HCT116 (cell line): ENCODE measurements at regions not wholly inside any gene's neighbourhood (a gene's known extent, or its start where the extent isn't known, plus 50 kb on each side); places are given as distances from the start of the nearest gene placed in this dataset.

ENCODE experiments used
- ATAC-seq: fragments of 200-7000 bp; cut with Tn5 transposase; 2 replicates; pipeline ENCODE4 v1.9.1; 2020; ENCODE audit warnings: mild to moderate bottlenecking, moderate library complexity
- BruUV-seq: library from RNA; stranded (reverse); fragments of 400-500 nt; replicated peaks from 2 replicates; lab custom pipeline; 2021; lab: Mats Ljungman, UMichigan
- CTCF ChIA-PET: fragments of 300-600 bp; sonication (Branson Sonifier 250); formaldehyde crosslinking; loops from one replicate; lab custom pipeline; 2021; ENCODE audit warnings: antibody characterized with exemption; lab: Charles Lee
- POLR2A ChIA-PET: fragments of 300-600, 350-600 bp; sonication (Branson Sonifier 250); formaldehyde crosslinking; loops from one replicate; lab custom pipeline; 2021; ENCODE audit warnings: antibody characterized with exemption; lab: Charles Lee
- RAD21 ChIA-PET, 2 experiments: fragments of 300-600 bp; sonication (Branson Sonifier 250); formaldehyde crosslinking; loops; one replicate each; lab custom pipeline; 2023; ENCODE audit warnings: low total read pairs in 2 of 2; ENCODE audit not compliant: uncharacterized antibody in 2 of 2, unreplicated experiment in 2 of 2, low non-redundant PET in 1 of 2; lab: Charles Lee
- DNase-seq: peaks from one replicate; pipeline ENCODE4 v3.0.0-alpha.2; 2010; ENCODE audit warnings: low read depth, low spot score
- H2AFZ ChIP-seq: fragments of 200-600 bp; shearing (Covaris generic), sonication (generic); 2 replicates; pipeline ENCODE4 v1.6.1; 2017; ENCODE audit warnings: low read depth, mixed run types, mixed read lengths, antibody characterized with exemption, low read length; ENCODE audit not compliant: poor library complexity, severe bottlenecking
- H3K27ac ChIP-seq: 2 replicates; pipeline ENCODE4 v1.5.1; 2012; ENCODE audit warnings: low read depth, low read length
- H3K27me3 ChIP-seq: fragments of 200-600 bp; sonication (generic); 2 replicates; pipeline ENCODE4 v1.6.1; 2016; ENCODE audit warnings: mixed run types, low read length, mixed read lengths; ENCODE audit not compliant: insufficient read depth
- H3K36me3 ChIP-seq, 2 experiments: fragments of 200-500 bp in 1 of 2; fragments of 200-600 bp in 1 of 2; sonication (Bioruptor generic) in 1 of 2; sonication (generic) in 1 of 2; 2 replicates each; pipeline versions ENCODE4 v1.5.1 to v1.6.1; 2014 to 2016; ENCODE audit warnings: low read length in 2 of 2, inconsistent platforms in 1 of 2, mixed read lengths in 1 of 2, mixed run types in 1 of 2; ENCODE audit not compliant: insufficient read depth in 2 of 2, control insufficient read depth in 1 of 2
- H3K4me1 ChIP-seq, 2 experiments: fragments of 200-600 bp in 1 of 2; sonication (generic) in 1 of 2; 2 replicates each; pipeline versions ENCODE4 v1.5.1 to v1.6.1; 2012 to 2017; ENCODE audit warnings: low read length in 2 of 2, inconsistent platforms in 1 of 2, mild to moderate bottlenecking in 1 of 2, mixed read lengths in 1 of 2, mixed run types in 1 of 2, moderate library complexity in 1 of 2; ENCODE audit not compliant: insufficient read depth in 2 of 2, control insufficient read depth in 1 of 2
- H3K4me2 ChIP-seq: fragments of 200-600 bp; sonication (generic); 2 replicates; pipeline ENCODE4 v1.6.1; 2017; ENCODE audit warnings: mixed run types, low read length, mixed read lengths
- H3K4me3 ChIP-seq, 2 experiments: fragments of 200-600 bp in 1 of 2; sonication (generic) in 1 of 2; replicated peaks in 1 of 2; 2 replicates each; pipeline ENCODE4 v1.5.1; 2011 to 2016; ENCODE audit warnings: low read length in 2 of 2, control low read depth in 1 of 2, low read depth in 1 of 2, mild to moderate bottlenecking in 1 of 2, mixed read lengths in 1 of 2, mixed run types in 1 of 2
- H3K79me2 ChIP-seq: fragments of 200-600 bp; sonication (generic); 2 replicates; pipeline ENCODE4 v1.6.1; 2017; ENCODE audit warnings: mild to moderate bottlenecking, mixed run types, low read length, moderate library complexity, mixed read lengths; ENCODE audit not compliant: insufficient read depth
- H3K9ac ChIP-seq: fragments of 200-600 bp; sonication (generic); 2 replicates; pipeline ENCODE4 v1.6.1; 2016; ENCODE audit warnings: low read length, mixed read lengths
- H3K9me2 ChIP-seq: fragments of 200-600 bp; sonication (generic), shearing (Covaris generic); 2 replicates; pipeline ENCODE4 v1.6.1; 2017; ENCODE audit warnings: mixed run types, mild to moderate bottlenecking, moderate library complexity; ENCODE audit not compliant: insufficient read depth
- H3K9me3 ChIP-seq, 2 experiments: fragments of 200-500 bp in 1 of 2; fragments of 200-600 bp in 1 of 2; sonication (Bioruptor generic) in 1 of 2; sonication (generic) in 1 of 2; 2 replicates each; pipeline ENCODE4 v1.6.1; 2014 to 2017; ENCODE audit warnings: low read length in 2 of 2, mixed read lengths in 2 of 2, inconsistent platforms in 1 of 2, low read depth in 1 of 2, mild to moderate bottlenecking in 1 of 2, mixed run types in 1 of 2, moderate library complexity in 1 of 2; ENCODE audit not compliant: control insufficient read depth in 1 of 2, insufficient read depth in 1 of 2
- H4K20me1 ChIP-seq: fragments of 200-600 bp; sonication (generic), shearing (Covaris generic); 2 replicates; pipeline ENCODE4 v1.6.1; 2017; ENCODE audit warnings: mixed run types, mild to moderate bottlenecking, moderate library complexity; ENCODE audit not compliant: insufficient read depth
- CBX3 ChIP-seq: IDR thresholded peaks from 2 replicates; pipeline ENCODE4 v1.6.1; 2012; ENCODE audit warnings: low read depth
- CEBPB ChIP-seq: IDR thresholded peaks from 2 replicates; pipeline ENCODE4 v1.6.1; 2012; ENCODE audit warnings: low read depth
- EGR1 ChIP-seq: IDR thresholded peaks from 2 replicates; pipeline ENCODE4 v1.6.1; 2012; ENCODE audit warnings: low read depth
- EZH2 ChIP-seq: fragments of 200-600 bp; sonication (generic); IDR thresholded peaks from 2 replicates; pipeline ENCODE4 v1.6.1; 2017; ENCODE audit warnings: antibody characterized with exemption, mixed run types
- FOSL1 ChIP-seq: IDR thresholded peaks from 2 replicates; pipeline ENCODE4 v1.6.1; 2012; ENCODE audit warnings: low read depth
- JUND ChIP-seq: IDR thresholded peaks from 2 replicates; pipeline ENCODE4 v1.6.1; 2012
- POLR2A ChIP-seq: IDR thresholded peaks from 2 replicates; pipeline ENCODE4 v1.7.0; 2011; ENCODE audit warnings: borderline replicate concordance; ENCODE audit not compliant: insufficient read depth, insufficient read length; ENCODE audit errors: extremely low read depth
- RAD21 ChIP-seq: IDR thresholded peaks from 2 replicates; pipeline ENCODE4 v1.6.1; 2012; ENCODE audit warnings: low read depth, mild to moderate bottlenecking
- SIN3A ChIP-seq: IDR thresholded peaks from 2 replicates; pipeline ENCODE4 v1.6.1; 2012; ENCODE audit warnings: low read depth
- SRF ChIP-seq: IDR thresholded peaks from 2 replicates; pipeline ENCODE4 v1.6.1; 2012; ENCODE audit warnings: low read depth
- YY1 ChIP-seq: IDR thresholded peaks from 2 replicates; pipeline ENCODE4 v1.6.1; 2011; ENCODE audit warnings: low read length, low read depth, moderate library complexity, mild to moderate bottlenecking; ENCODE audit not compliant: insufficient replicate concordance; ENCODE audit errors: extremely low read depth
- intact Hi-C: fragments of 100-400 bp; cut with micrococcal nuclease; formaldehyde crosslinking; loops from 2 replicates; pipeline ENCODE4 v1.10.0; 2022
- TF ChIP-seq, protein P1 (sequence below): IDR thresholded peaks from 2 replicates; pipeline ENCODE4 v1.6.1; 2012; ENCODE audit warnings: low read depth
- TF ChIP-seq, protein P2 (sequence below): IDR thresholded peaks from 2 replicates; pipeline ENCODE4 v1.6.1; 2012

DNA sequence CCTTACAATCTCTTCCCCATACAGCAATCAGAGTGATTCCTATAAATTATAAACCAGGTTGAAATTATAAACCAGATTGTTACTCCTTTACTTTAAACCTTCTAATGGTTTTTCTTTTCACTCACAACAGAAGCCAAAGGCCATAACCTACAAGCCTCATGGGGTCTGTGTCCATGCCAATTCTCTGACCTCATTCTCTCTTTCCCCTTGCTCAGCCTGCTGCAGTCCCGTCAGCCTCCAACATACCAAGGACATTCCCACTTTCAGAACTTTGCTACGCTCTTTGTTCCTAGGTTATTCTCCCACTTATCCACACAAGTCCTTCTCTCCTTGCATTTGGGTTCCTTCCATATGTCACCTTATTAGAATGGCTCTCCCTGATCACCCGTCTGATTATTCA is 277.9 kb upstream of the TCF21 start:
- ChIA-PET RAD21 (no interaction called here), POLR2A (no interaction called here), CTCF (no interaction called here)
- H3K9me3 ChIP-seq: no peaks in the 10 kb centered on the region
- BruUV-seq: no TSS peak
- H3K27ac ChIP-seq: peak overlapping the region; percentile 73
- no peak overlapping the region for H3K4me3 ChIP-seq
- no peak for DNase-seq
- H3K9me2 ChIP-seq: no peaks in the 10 kb centered on the region
- TF ChIP-seq, protein P1, sequence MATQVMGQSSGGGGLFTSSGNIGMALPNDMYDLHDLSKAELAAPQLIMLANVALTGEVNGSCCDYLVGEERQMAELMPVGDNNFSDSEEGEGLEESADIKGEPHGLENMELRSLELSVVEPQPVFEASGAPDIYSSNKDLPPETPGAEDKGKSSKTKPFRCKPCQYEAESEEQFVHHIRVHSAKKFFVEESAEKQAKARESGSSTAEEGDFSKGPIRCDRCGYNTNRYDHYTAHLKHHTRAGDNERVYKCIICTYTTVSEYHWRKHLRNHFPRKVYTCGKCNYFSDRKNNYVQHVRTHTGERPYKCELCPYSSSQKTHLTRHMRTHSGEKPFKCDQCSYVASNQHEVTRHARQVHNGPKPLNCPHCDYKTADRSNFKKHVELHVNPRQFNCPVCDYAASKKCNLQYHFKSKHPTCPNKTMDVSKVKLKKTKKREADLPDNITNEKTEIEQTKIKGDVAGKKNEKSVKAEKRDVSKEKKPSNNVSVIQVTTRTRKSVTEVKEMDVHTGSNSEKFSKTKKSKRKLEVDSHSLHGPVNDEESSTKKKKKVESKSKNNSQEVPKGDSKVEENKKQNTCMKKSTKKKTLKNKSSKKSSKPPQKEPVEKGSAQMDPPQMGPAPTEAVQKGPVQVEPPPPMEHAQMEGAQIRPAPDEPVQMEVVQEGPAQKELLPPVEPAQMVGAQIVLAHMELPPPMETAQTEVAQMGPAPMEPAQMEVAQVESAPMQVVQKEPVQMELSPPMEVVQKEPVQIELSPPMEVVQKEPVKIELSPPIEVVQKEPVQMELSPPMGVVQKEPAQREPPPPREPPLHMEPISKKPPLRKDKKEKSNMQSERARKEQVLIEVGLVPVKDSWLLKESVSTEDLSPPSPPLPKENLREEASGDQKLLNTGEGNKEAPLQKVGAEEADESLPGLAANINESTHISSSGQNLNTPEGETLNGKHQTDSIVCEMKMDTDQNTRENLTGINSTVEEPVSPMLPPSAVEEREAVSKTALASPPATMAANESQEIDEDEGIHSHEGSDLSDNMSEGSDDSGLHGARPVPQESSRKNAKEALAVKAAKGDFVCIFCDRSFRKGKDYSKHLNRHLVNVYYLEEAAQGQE: no peak
- TF ChIP-seq RAD21: no peak
- TF ChIP-seq YY1: no peak
- no peak for TF ChIP-seq SIN3A
- no peaks in the 10 kb centered on the region for H3K27me3 ChIP-seq
- no peak overlapping the region for H3K4me2 ChIP-seq
- ATAC-seq: no peak
- no peak overlapping the region for H3K9ac ChIP-seq
- peaks cover 7 to 20% of the 10 kb centered on the region in 2 experiments; a peak in 3 of 4 replicates for H3K4me1 ChIP-seq
- intact Hi-C loops: no loop called here
- no peaks in the 10 kb centered on the region for H3K36me3 ChIP-seq
- no peak overlapping the region for H2AFZ ChIP-seq
- no peaks in the 10 kb centered on the region for H3K79me2 ChIP-seq
- H4K20me1 ChIP-seq: no peaks in the 10 kb centered on the region

DNA sequence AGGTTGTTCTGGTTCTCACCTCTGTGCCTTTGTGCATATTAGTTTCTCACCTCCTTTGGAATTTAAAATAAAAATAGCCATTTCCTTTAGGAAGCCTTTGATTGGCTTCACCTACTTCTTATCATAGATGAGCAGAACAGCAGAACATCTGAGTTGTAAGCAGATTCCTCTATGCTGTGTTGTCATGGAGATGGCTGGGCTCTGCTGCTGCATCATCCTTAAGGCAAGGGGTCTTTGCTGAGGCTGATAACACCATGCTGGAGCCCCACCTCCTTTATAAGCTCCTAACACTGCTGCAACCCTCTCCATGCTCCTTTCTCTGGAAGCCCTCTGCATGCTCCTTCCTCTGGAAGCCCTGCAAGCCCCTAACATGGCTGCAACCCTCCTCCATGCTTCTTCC is 276.5 kb upstream of the TCF21 start:
- no peak for TF ChIP-seq JUND
- TF ChIP-seq, protein P2, sequence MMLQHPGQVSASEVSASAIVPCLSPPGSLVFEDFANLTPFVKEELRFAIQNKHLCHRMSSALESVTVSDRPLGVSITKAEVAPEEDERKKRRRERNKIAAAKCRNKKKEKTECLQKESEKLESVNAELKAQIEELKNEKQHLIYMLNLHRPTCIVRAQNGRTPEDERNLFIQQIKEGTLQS: no peak
- no peak for TF ChIP-seq EZH2
- TF ChIP-seq YY1: no peak
- TF ChIP-seq POLR2A: no peak
- TF ChIP-seq CBX3: no peak
- TF ChIP-seq FOSL1: no peak
- TF ChIP-seq CEBPB: no peak
- TF ChIP-seq EGR1: no peak
- no peak for TF ChIP-seq SRF
- ChIA-PET POLR2A (no interaction called here), CTCF (no interaction called here), RAD21 (no interaction called here)
- Histone ChIP-seq H3K36me3 (no peaks in the 10 kb centered on the region), H3K79me2 (no peaks in the 10 kb centered on the region), H3K9me3 (no peaks in the 10 kb centered on the region), H3K9me2 (no peaks in the 10 kb centered on the region), H3K9ac (no peak overlapping the region), H3K27me3 (no peaks in the 10 kb centered on the region), H3K4me2 (no peak overlapping the region), H3K4me3 (no peak overlapping the region), H3K27ac (no peak overlapping the region), H2AFZ (no peak overlapping the region), H4K20me1 (no peaks in the 10 kb centered on the region), H3K4me1 (peaks cover 7 to 20% of the 10 kb centered on the region in 2 experiments; a peak in 3 of 4 replicates)
- no peak for ATAC-seq
- intact Hi-C loops: no loop called here
- DNase-seq: no peak
- BruUV-seq: no TSS peak
